Activated T-cell treated with anti-CD3 and anti-CD28 coated beads for 48 hours (primary cell): ENCODE measurements at regions not wholly inside any gene's neighbourhood (a gene's known extent, or its start where the extent isn't known, plus 50 kb on each side); places are given as distances from the start of the nearest gene placed in this dataset.
"Not testable (repeated sequence)": the region's sequence is repeated elsewhere in the genome, so short reads cannot be mapped to it uniquely, and the experiment has no call there.

Experiments
- DNase-seq: peaks from one replicate; pipeline ENCODE4 v3.0.0-alpha.2; 2020; ENCODE audit warnings: low read depth

GRCh38 chr4:18442957-18443356, 421.4 kb upstream of the LCORL start:
- no peak for DNase-seq

- DNase-seq, result no peak
Measured at GRCh38 chr4:18441676-18442075, 420.1 kb upstream of the LCORL start.

DNA sequence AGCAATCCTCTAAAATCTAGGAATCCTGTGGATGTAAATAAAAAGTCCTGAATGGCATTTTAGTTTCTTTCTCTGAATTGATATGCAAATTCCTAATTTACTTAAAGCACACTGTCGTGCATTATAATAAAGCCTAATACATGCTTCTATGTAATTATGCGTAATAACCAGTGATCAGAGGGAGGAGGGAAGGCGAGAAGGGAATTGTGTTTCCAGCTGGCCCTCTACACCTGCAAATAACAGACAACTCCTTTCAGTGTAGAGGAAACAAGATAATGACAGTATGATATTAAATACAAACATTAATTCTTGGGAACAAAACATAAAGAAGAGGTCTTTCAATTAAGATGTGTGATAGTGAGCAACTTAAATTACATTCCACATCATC, 419.6 kb upstream of the LCORL start:
- DNase-seq, result no peak

DNA sequence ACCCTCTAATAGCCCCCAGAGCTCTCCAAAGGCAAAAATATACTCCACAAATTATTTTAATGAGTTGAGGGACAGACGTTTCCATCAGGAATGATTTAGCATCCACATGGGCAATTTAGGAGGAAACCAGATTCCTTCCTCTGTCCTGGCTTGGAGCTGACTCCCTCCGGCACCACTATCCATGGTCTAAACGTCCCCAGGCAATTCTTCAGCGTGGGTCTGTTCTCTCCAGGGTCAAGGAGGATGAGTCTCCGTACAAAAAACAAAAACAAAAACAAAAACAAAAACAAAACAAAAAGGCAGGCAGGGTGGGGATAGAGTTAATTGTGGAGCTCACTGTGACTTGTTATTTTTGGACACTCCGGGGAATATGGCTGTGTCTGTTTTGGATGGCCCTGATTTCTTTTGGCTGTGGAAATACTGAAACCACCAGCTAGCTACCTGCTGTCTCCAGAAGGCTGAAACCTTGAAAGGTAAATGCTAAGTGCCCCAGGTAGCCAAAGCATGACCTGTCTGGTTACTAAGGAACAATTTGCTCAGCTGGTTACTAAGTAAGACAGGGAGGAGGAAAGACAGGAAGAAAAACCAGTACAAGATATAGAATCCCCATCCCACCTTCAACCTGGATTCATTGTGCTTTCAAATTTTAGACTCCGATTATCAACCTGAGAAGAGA, 419.1 kb upstream of the LCORL start:
- DNase-seq, result no peak

DNA sequence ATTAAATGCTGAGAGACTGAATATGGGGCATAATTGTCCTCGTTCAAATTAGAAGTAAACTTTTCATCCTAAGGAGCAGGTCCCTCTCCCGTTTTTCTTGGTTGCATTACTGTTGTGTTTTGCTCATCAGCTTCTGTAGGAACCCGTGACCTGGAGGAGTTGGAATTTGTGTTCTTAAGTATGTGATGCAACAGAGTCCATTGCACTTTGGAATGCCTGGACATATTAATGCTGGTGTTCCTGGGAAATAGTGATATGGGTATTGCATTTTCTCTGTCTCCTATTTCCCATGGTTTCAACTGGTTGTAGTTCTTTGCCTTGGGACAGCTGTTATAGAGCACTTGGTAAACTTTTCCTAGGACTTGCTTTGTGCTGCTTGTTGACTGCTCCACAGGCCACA, 417.8 kb upstream of the LCORL start:
- DNase-seq, result no peak

- no peak for DNase-seq
Measured at GRCh38 chr4:18435781-18436180, 414.2 kb upstream of the LCORL start.

DNA sequence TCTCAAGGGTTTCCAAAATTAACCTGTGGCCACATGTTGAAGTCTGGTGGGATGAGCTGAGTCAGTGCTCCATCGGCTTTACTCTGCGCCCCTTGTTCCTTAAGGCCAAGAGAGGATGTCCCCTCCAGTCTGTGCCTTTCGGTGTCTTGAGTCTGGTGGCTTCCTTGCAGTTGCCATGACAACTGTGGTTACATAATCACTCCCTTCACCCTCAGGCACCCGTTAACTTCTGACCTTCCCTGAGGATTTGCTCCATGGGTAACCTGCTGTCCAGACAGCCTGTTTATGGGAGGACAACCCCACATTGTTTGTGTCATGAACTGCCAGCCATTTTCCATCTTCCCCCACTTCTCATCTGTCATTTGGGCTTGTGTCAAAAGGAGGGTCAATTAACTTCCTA, 401.1 kb upstream of the LCORL start:
- DNase-seq, result no peak

DNA sequence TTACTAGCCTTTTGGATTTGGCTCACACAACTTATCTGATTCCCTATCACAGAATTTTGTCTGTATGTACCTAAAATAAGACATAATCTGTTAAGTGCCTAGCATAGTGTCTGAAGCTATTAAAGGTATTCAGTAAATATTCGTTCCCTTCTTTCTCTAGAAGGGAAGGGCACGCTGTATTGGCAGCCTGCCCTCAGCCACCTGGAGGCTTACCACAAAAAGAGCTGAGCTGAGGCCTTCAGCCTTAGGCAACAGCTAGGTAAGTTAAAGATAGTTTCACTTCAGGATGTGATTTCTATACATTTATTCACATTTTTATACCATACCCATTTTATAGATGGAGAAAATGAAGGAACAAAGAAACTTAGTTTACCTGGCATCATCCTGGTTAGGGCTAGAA, 400.0 kb upstream of the LCORL start:
- DNase-seq, result no peak

DNA sequence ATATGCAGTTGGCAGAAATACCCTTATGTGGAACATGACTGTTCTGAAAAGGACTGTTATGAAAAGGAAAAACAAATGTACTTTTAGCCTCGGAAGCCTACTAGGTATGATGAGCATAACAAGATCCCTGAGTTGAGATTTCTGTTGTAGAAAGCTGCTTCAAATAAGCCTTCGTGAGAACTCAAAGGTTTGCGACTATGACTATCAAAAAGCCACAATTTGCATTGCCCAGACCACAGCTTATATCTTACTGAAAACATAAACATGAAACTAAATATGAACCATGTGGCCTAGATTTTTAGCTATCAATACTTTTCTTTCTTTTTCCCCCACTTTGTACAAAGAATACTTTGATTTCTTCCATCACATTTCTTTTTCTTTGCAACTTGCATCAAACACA, 398.2 kb upstream of the LCORL start:
- DNase-seq, result no peak

DNA sequence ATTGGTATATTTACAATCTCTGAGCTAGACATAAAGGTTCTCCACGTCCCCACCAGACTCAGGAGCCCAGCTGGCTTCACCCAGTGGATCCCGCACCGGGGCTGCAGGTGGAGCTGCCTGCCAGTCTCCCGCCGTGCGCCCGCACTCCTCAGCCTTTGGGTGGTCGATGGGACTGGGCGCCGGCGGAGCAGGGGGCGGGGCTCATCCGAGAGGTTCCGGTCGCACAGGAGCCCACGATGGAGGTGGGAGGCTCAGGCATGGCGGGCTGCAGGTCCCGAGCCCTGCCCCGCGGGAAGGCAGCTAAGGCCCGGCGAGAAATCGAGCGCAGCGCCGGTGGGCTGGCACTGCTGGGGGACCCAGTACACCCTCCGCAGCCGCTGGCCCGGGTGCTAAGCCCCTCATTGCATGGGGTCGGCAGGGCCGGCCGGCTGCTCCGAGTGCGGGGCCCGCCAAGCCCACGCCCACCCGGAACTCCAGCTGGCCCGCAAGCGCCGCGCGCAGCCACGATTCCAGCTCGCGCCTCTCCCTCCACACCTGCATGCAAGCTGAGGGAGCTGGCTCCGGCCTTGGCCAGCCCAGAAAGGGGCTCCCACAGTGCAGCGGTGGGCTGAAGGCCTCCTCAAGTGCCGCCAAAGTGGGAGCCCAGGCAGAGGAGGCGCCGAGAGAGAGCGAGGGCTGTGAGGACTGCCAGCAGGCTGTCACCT, 396.8 kb upstream of the LCORL start:
- not testable (repeated sequence) for DNase-seq

- DNase-seq, result not testable (repeated sequence)
Measured at GRCh38 chr4:18417651-18418050, 396.1 kb upstream of the LCORL start.

DNA sequence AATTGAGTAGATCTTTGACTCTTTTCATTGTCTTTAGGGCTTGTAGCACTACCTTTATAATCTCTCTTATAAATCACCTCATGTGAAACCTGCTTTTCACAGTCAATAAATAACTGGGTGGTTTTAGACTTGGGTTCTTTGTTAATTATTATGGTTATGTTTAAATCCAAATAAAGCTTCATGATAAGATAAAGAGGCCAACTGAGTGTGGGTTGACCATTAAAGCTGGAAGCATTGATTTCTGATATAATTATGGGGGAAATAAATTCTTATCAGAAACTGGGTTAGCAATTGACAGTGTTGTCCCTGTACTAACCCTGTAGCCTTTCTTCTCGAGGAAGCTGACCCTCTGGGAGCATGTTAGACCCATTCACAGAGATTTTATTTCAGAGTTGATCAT, 384.7 kb upstream of the LCORL start:
- no peak for DNase-seq

- no peak for DNase-seq
Measured at GRCh38 chr4:18405054-18405453, 383.5 kb upstream of the LCORL start.

GRCh38 chr4:18404642-18405041, 383.1 kb upstream of the LCORL start:
- DNase-seq, result no peak

GRCh38 chr4:18403327-18403726, 381.8 kb upstream of the LCORL start:
- DNase-seq, result no peak

DNA sequence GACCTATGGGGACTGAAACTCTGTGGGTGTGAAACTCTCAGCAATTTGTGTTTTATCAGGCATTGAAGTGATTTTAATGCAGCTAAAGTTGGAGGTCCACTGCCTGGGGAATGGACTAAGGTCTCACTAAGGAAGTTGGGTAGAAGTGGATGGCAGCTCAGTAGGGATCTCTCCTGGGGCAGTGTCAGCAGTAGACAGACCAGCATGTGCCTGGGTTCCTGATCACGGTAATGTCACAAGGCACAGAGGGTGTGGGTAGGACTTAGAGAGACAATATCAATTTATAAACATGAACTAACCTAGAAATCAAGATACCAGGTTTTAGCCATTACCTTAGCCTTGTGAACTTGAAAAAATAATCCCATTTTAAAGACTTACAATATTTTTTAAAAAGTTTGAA, 380.3 kb upstream of the LCORL start:
- DNase-seq, result no peak

DNA sequence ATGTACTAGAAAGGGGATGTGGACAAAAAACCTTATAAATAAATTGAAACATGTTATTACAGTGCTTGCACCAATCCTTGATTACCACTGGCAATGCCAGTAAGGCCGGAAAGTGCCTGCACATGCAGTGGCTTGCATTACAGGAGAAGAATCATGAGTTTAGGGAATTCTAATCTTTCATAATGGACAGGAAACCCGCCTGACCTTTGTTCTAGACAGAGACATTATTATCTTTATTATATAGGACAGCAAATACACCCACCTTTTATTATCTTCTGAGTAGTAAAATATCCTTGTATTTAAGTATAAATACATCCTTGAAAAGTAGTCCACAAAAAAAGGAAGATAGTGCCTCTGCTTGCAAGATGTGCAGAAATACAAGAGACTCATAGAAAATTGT, 379.9 kb upstream of the LCORL start:
- no peak for DNase-seq

DNA sequence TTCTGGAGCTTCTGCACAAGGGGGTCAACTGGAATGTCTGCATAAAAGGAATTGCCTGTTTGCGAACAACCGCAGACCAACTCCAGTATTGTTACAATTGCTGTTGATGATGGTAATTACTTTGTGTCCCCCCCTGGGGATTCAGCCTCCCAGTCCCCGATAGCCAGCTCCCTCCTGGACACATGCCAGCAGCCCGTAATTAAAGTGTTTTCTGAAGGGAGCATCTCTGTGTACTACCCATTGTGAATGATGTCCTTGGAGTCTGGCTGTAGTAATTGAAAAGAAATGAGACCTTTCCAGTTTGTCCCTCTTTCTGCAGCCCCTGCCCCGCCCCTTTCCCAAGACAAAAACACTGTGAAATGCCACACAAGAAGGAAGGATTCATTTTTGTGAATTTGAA, 377.1 kb upstream of the LCORL start:
- DNase-seq, result no peak

DNA sequence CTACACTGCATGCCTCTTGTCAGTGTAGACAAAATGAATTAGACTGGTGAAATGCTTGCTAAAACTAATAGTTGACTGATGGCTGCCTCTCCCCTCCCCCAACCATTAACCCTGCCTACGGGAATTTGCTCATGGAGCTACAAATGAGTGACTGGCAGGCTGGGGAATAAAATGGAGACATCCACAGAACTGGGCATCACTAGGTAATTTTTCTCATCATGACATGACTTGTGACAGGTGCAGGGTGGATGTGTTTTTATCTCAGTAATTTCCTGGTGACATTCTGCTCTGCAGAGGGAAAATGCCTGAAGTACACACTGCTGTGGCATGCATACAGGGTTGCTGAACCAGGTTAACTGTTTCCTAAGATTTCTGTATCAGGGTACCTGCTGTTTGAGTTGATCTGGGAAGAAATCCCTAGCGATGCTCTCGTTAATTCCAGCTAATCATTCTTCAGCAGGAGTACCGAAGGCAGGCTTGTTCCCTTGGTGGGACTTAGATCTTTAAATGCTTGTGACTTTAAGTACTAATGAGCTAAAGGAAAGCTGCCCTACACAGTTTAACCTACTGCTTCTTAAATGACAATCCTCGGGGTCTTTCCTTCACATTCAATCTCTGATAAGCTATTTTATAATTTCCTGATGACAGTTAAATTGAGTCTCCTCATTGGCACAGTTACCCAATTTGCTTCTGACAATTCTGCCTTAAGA, 376.3 kb upstream of the LCORL start:
- DNase-seq, result no peak

GRCh38 chr4:18394656-18395055, 373.1 kb upstream of the LCORL start:
- DNase-seq, result no peak

DNA sequence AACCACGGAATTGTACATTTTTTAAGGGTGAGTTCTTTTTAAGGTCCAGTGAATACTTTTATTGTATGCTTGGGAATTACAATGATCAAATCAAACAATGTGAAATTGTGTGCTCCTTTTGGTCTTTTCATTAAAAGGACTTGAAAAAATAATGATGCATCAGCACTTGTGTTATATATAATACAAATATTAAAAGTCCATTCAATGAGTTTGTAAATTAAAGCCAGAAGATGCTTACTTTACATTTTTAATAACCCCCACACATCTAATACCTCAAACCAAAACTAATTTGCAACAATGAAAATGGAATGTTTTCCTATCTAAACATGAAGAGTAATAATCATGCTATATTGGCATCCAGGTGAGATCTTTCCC, 369.8 kb upstream of the LCORL start:
- DNase-seq, result no peak

GRCh38 chr4:18390655-18391353, 369.2 kb upstream of the LCORL start:
- DNase-seq, result no peak

GRCh38 chr4:18389115-18389514, 367.6 kb upstream of the LCORL start:
- DNase-seq, result no peak
